Lung (tissue), 11 donors: ENCODE measurements at regions not wholly inside any gene's neighbourhood (a gene's known extent, or its start where the extent isn't known, plus 50 kb on each side); places are given as distances from the start of the nearest gene placed in this dataset.

ENCODE experiments used
- ATAC-seq: fragments of 200-7000 bp; cut with Tn5 transposase; one replicate; pipeline ENCODE4 v1.9.1; 2020; ENCODE audit warnings: moderate number of reproducible peaks; ENCODE audit not compliant: insufficient read depth, low FRiP score
- DNase-seq, 3 donors: peaks; one replicate each; pipeline ENCODE4 v3.0.0-alpha.2; 2013 to 2017
- H3K27ac ChIP-seq, 2 donors: one replicate each; pipeline ENCODE4 v1.5.1; 2013; ENCODE audit warnings: mild to moderate bottlenecking in 2 of 2, moderate library complexity in 2 of 2, control low read depth in 1 of 2, inconsistent platforms in 1 of 2, low read depth in 1 of 2, low read length in 1 of 2
- H3K27me3 ChIP-seq, 3 donors: one replicate each; pipeline ENCODE4 v1.5.1; 2013; ENCODE audit warnings: low read length in 2 of 3; ENCODE audit not compliant: control insufficient read depth in 3 of 3, insufficient read depth in 3 of 3
- H3K36me3 ChIP-seq, 4 donors: one replicate each; pipeline ENCODE4 v1.5.1; 2013; ENCODE audit warnings: low read length in 4 of 4, mild to moderate bottlenecking in 1 of 4, moderate library complexity in 1 of 4; ENCODE audit not compliant: control insufficient read depth in 4 of 4, insufficient read depth in 4 of 4
- H3K4me1 ChIP-seq, 5 donors: one replicate each; pipeline ENCODE4 v1.5.1; 2013; ENCODE audit warnings: low read length in 5 of 5, mild to moderate bottlenecking in 2 of 5, moderate library complexity in 1 of 5; ENCODE audit not compliant: control insufficient read depth in 5 of 5, insufficient read depth in 5 of 5
- H3K4me3 ChIP-seq: one replicate; pipeline ENCODE4 v1.5.1; 2013; ENCODE audit warnings: mild to moderate bottlenecking, control low read depth, moderate library complexity
- H3K9ac ChIP-seq, 2 donors: one replicate each; pipeline ENCODE4 v1.5.1; 2013; ENCODE audit warnings: low read length in 2 of 2, control low read depth in 1 of 2; ENCODE audit not compliant: insufficient read depth in 1 of 2
- H3K9me3 ChIP-seq, 4 donors: one replicate each; pipeline ENCODE4 v1.5.1; 2013; ENCODE audit warnings: low read length in 3 of 4, mild to moderate bottlenecking in 1 of 4, moderate library complexity in 1 of 4; ENCODE audit not compliant: control insufficient read depth in 4 of 4, insufficient read depth in 3 of 4
- CTCF ChIP-seq: IDR thresholded peaks from 2 replicates; pipeline ENCODE4 v1.5.1; 2012; ENCODE audit warnings: mild to moderate bottlenecking; ENCODE audit errors: control extremely low read depth, extremely low read depth
- WGBS, 2 donors: extraction: QIAGEN DNeasy Blood & Tissue Kit; methylation state at CpG; one replicate each; pipeline ENCODE4 v1.1.7; 2013; 5-methylcytosine and 5-hydroxymethylcytosine counted together
- donor health status: control.
- donor health status: control.
- donor health status: Bipolar disorder and iron deficiency.
- donor health status: healthy.
- donor health status: DM: yes; HTN: yes; CAD: no.

- Histone ChIP-seq H3K4me1 (peaks cover 0 to 1% (median 0%) of the 10 kb centered on the region in 5 donors), H3K9me3 (peaks cover 0 to 12% (median 3%) of the 10 kb centered on the region in 4 donors), H3K27me3 (peaks cover 0 to 24% (median 13%) of the 10 kb centered on the region in 3 donors), H3K27ac (no peak overlapping the region), H3K36me3 (no peaks in the 10 kb centered on the region), H3K4me3 (no peak overlapping the region), H3K9ac (no peak overlapping the region)
- TF ChIP-seq CTCF = no peak
- ATAC-seq = no peak
- no peak for DNase-seq
Observed at GRCh38 chr18:78001811-78002210, 752.2 kb downstream of the GALR1 start.

- peaks cover 0 to 2% (median 0%) of the 10 kb centered on the region in 5 donors for H3K4me1 ChIP-seq
- WGBS, 2 donors = 23 to 28% methylated on average over 9 of the region's 9 CpGs
- H3K27me3 ChIP-seq = peaks cover 0 to 25% (median 13%) of the 10 kb centered on the region in 3 donors
- H3K9me3 ChIP-seq = peaks cover 0 to 12% (median 2%) of the 10 kb centered on the region in 4 donors
- no peaks in the 10 kb centered on the region for H3K36me3 ChIP-seq
- no peak for TF ChIP-seq CTCF
- DNase-seq (no peak), ATAC-seq (no peak)
- no peak overlapping the region for H3K27ac ChIP-seq
- no peak overlapping the region for H3K9ac ChIP-seq
- H3K4me3 ChIP-seq = no peak overlapping the region
Observed at GRCh38 chr18:78006006-78006773, 756.5 kb downstream of the GALR1 start.

GRCh38 chr18:78006774-78007260 is 757.2 kb downstream of the GALR1 start:
- H3K27me3 ChIP-seq = peaks cover 0 to 25% (median 13%) of the 10 kb centered on the region in 3 donors
- peaks cover 0 to 9% (median 1%) of the 10 kb centered on the region in 4 donors for H3K9me3 ChIP-seq
- DNase-seq = no peak
- H3K27ac ChIP-seq = no peak overlapping the region
- no peak for TF ChIP-seq CTCF
- WGBS, 2 donors = 18 to 28% methylated on average over 6 of the region's 6 CpGs
- no peaks in the 10 kb centered on the region for H3K36me3 ChIP-seq
- peaks cover 0 to 2% (median 0%) of the 10 kb centered on the region in 5 donors for H3K4me1 ChIP-seq
- ATAC-seq = no peak
- no peak overlapping the region for H3K4me3 ChIP-seq
- no peak overlapping the region for H3K9ac ChIP-seq
